Ishikawa (cell line): ENCODE measurements at regions not wholly inside any gene's neighbourhood (a gene's known extent, or its start where the extent isn't known, plus 50 kb on each side); places are given as distances from the start of the nearest gene placed in this dataset.

Experiments used
- CEBPB ChIP-seq: IDR thresholded peaks from 2 replicates; pipeline ENCODE4 v1.6.1; 2012
- CREB1 ChIP-seq: IDR thresholded peaks from 2 replicates; pipeline ENCODE4 v1.6.1; 2012; ENCODE audit warnings: low read depth
- EGR1 ChIP-seq: IDR thresholded peaks from 2 replicates; pipeline ENCODE4 v1.6.1; 2012
- EP300 ChIP-seq: IDR thresholded peaks from 2 replicates; pipeline ENCODE4 v1.6.1; 2012; ENCODE audit warnings: borderline replicate concordance
- FOXM1 ChIP-seq: IDR thresholded peaks from 2 replicates; pipeline ENCODE4 v1.6.1; 2012; ENCODE audit warnings: low read depth, borderline replicate concordance
- MAX ChIP-seq: IDR thresholded peaks from 2 replicates; pipeline ENCODE4 v1.6.1; 2012
- NFIC ChIP-seq: IDR thresholded peaks from 2 replicates; pipeline ENCODE4 v1.6.1; 2012
- RAD21 ChIP-seq: IDR thresholded peaks from 2 replicates; pipeline ENCODE4 v1.6.1; 2012; ENCODE audit warnings: low read depth
- REST ChIP-seq: IDR thresholded peaks from 2 replicates; pipeline ENCODE4 v1.6.1; 2012; ENCODE audit warnings: low read depth, mild to moderate bottlenecking
- TAF1 ChIP-seq: IDR thresholded peaks from 2 replicates; pipeline ENCODE4 v1.6.1; 2012; ENCODE audit warnings: low read depth, mild to moderate bottlenecking
- TCF12 ChIP-seq: IDR thresholded peaks from 2 replicates; pipeline ENCODE4 v1.6.1; 2012; ENCODE audit warnings: low read depth
- TEAD4 ChIP-seq: IDR thresholded peaks from 2 replicates; pipeline ENCODE4 v1.6.1; 2012
- USF1 ChIP-seq: IDR thresholded peaks from 2 replicates; pipeline ENCODE4 v1.6.1; 2012
- YY1 ChIP-seq: IDR thresholded peaks from 2 replicates; pipeline ENCODE4 v1.6.1; 2012; ENCODE audit warnings: low read depth
- ZBTB7A ChIP-seq: IDR thresholded peaks from 2 replicates; pipeline ENCODE4 v1.6.1; 2012; ENCODE audit warnings: low read depth

- TF ChIP-seq ZBTB7A (no peak), MAX (no peak), NFIC (no peak)
Observed at GRCh38 chr21:16311229-16311628, 581.4 kb downstream of the USP25 start.

- TF ChIP-seq TAF1 = no peak
- TF ChIP-seq NFIC = no peak
- TF ChIP-seq YY1 = no peak
- TF ChIP-seq USF1 = no peak
- no peak for TF ChIP-seq RAD21
- no peak for TF ChIP-seq REST
Observed at GRCh38 chr21:16312321-16312720, 582.5 kb downstream of the USP25 start.

- no peak for TF ChIP-seq TCF12
- no peak for TF ChIP-seq REST
- TF ChIP-seq EGR1 = no peak
- no peak for TF ChIP-seq ZBTB7A
- no peak for TF ChIP-seq TEAD4
- TF ChIP-seq RAD21 = no peak
- no peak for TF ChIP-seq CEBPB
- no peak for TF ChIP-seq YY1
- TF ChIP-seq TAF1 = no peak
- no peak for TF ChIP-seq USF1
- no peak for TF ChIP-seq MAX
- no peak for TF ChIP-seq FOXM1
- no peak for TF ChIP-seq EP300
- no peak for TF ChIP-seq NFIC
- no peak for TF ChIP-seq CREB1
Observed at GRCh38 chr21:16315223-16315622, 585.4 kb downstream of the USP25 start.

GRCh38 chr21:16318651-16319300 lies 589.0 kb downstream of the USP25 start:
- no peak for TF ChIP-seq USF1
- no peak for TF ChIP-seq TAF1
- no peak for TF ChIP-seq EGR1
- TF ChIP-seq YY1 = no peak
- no peak for TF ChIP-seq ZBTB7A

GRCh38 chr21:16320110-16320509 lies 590.3 kb downstream of the USP25 start:
- TF ChIP-seq NFIC (no peak), USF1 (no peak), RAD21 (no peak), EGR1 (no peak), CREB1 (no peak), TAF1 (no peak), TEAD4 (no peak), YY1 (no peak), FOXM1 (no peak), ZBTB7A (no peak), REST (no peak), CEBPB (no peak), TCF12 (no peak), MAX (no peak), EP300 (no peak)
